IPS DF 4.7 (cell line): ENCODE measurements at regions not wholly inside any gene's neighbourhood (a gene's known extent, or its start where the extent isn't known, plus 50 kb on each side); places are given as distances from the start of the nearest gene placed in this dataset.

Experiments
- DNase-seq: peaks from one replicate; pipeline ENCODE4 v3.0.0-alpha.2; 2013; ENCODE audit warnings: low spot score; ENCODE audit errors: extremely low read depth

DNA sequence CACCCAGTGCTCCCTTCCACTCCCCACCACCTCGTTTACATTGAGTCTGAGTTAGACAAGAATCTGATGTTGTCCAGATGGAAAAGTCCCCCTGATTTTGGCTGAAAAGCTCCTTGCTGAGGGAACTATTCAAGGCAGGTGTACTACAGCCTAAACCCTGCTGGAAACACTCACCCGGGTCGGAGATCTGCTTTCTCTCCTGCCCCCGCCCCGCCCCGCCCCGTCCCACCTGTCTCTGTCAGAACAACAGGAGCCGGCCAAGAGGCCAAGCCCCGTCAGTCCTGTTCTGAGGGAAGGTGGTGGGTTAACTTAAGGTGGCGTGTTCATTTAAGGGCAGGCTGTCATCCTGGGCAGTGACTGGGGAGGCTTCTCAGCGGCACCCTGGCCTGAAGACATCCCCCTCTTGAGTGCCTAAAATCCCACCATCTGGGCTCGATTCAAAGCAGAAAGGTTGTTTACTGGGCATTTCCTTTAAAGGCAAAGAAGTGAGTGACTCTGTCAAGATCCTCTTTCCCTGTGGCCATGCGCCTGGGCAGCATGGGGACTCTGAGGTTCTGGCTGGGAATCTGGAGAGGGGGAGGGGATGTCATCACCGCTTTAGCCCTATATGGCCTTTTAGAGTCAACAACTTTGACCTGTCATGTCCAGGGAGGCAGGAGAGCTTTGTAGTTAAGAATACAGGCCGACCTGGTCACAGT is 71.1 kb upstream of the NEURL1B start:
- no peak for DNase-seq

- DNase-seq = no peak
Measured at GRCh38 chr5:172568308-172568910, 72.7 kb upstream of the NEURL1B start.

DNA sequence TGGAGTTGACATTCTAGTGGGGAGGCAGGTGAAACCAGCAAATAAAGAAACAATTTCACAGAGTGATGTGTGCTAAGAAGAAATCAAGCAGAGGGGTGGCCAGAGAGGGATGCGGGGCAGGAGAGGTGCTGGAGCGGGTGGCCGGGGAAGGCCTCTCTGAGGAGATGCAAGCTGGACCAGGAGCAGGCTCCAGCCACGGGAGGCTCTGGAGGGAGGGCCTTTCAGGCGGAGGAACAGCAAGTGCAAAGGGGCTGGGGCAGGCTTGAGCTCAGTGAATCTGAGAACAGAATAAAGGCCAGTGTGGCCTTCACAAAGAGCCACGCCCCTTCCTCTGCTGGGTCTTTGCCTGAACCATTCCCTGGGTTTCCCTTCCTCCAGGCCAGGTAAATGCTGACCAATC is 73.2 kb upstream of the NEURL1B start:
- DNase-seq = no peak

GRCh38 chr5:172567294-172567693 is 73.8 kb upstream of the NEURL1B start:
- DNase-seq = no peak

DNA sequence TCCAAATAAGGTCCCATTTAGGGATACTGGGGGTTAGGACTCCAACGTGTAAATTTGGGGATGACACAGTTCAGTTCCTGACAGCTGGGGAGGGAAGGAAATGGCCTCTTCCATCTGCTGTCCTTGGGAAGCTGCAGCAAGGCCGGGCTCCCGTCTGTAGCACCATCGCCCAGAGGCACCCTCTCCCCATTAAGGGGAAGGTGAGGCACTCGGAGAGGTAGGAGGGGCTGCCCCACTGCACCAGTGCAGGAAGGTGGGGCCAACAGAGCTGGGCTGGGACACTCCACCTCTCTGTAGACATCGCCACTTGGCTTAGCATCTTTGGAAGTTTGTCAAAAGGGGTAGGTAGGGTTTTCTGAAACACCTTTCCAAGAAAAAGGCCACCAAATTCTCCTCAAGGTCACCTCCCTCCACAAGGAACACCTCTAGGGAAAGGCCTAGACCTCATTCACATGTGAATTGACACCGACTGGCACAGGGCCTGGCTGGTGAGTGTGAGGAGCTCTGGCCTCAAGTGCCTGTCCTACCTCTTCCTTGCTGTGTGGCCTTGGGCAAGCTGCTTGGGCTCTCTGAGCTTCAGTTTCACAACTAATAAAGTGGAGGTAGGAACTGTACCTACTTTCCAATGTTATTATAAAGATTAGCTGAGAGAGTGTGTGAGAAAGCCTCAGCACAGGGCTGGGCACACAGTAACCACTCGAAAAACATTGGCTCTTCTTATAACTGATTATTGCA is 75.0 kb upstream of the NEURL1B start:
- DNase-seq = no peak

DNA sequence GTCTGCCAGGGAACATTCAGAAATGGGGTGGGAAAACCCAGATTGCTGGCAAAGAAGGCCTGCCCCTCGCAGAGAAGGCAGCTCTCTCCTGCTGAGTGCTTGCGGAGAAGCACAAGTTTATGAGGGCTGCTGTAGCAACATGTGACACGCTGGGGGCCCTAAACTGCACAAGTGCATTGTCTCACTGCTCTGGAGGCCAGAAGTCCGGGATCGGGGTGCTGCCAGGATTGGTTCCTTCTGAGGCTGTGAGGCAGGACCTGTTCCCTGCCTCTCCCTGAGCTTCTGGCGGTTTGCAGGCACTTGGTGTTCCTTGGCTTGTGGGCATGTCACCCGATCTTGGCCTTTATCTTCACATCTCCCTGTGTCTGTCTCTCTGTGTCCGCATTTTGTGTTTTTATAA is 75.6 kb upstream of the NEURL1B start:
- DNase-seq = no peak

DNA sequence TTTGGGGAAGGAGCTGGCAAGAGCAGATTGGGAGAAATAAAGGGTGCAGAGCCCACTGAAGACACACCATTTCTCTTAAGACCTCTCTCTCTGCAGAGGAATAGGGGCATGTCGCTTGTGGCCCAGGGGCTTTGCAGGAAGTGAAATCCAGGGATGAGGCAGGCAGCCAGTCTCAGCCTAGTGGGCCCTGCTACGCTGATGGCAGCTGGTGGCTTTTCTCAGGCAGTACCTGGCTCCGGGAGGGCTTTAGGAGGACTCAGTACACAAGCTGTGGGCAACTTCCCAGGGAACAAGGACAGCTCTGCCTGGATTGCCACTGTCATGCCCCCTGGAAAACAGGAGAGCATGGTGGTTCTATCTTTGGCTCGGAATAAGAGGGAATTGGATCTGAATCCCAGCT is 76.2 kb upstream of the NEURL1B start:
- no peak for DNase-seq

GRCh38 chr5:172564188-172564587 is 76.9 kb upstream of the NEURL1B start:
- no peak for DNase-seq

GRCh38 chr5:172562443-172562842 is 78.6 kb upstream of the NEURL1B start:
- no peak for DNase-seq

GRCh38 chr5:172561151-172561550 is 79.9 kb upstream of the NEURL1B start:
- no peak for DNase-seq

- DNase-seq = no peak
Measured at GRCh38 chr5:172559004-172559932, 81.8 kb upstream of the NEURL1B start.

DNA sequence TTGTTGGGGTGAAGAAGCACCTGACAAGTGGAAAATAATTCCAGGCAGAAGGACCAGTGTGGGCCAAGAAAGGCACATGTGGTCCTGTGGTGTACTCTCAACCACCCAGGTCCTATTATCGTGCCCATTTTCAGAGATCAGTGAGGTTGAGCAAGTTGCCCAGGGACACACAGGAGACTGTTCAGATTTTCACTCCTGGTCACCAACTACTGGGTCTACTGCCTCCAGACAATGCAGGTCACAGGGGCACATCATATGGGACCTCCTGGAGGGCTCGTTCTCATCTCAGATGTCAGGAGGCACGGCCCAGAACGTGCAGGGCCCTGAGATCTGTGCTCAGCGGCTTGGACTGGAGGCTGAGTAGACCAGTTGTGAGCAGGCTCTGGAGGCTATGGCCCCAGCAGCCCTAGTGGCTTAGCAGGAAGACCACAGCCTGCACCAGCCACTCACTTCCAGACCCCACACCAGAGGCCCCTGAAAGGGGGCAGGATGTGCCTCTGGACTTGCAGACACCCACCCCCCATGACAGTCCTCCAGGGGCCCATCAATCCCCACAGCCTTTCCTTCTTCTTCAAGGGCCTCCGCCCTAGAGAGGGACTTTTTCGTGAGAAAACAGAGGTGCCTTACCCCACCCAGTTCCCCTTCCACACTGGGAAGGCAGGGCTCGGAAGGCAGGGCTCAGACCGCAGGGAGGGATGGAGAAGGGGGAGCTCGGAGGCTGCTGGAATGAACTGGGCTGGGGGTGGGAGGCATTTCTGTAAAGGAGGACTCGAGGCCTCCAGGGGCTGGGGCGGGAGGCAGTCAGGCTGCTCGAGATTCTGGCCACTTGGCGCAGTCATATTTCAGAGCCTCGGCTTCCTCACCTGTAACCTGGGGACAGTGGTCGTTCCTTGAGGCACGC is 82.7 kb upstream of the NEURL1B start:
- no peak for DNase-seq

DNA sequence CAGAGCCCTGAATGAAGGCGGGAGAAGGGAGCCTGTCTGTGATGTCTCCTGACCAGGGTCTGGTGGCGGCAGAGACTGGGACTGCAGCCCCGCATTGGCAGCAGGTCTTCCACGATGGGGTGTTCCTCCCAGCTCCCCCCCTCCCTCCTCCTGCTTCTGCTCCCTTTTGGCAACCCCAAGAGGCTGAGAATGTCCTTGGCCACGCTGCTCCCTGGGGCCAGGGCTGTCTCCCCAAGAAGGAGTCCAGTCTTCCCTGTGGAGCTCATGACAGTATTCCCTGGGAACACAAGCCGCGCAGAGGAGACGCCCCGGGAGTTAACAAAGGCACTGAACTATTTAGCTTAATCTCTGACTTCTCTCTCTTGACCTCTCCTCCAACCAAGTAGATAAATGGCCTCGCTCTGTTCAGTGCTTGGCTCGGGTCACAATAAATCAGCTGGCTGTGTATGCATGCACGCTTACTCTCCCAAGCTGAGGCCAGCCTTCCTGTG is 84.0 kb upstream of the NEURL1B start:
- DNase-seq = no peak

DNA sequence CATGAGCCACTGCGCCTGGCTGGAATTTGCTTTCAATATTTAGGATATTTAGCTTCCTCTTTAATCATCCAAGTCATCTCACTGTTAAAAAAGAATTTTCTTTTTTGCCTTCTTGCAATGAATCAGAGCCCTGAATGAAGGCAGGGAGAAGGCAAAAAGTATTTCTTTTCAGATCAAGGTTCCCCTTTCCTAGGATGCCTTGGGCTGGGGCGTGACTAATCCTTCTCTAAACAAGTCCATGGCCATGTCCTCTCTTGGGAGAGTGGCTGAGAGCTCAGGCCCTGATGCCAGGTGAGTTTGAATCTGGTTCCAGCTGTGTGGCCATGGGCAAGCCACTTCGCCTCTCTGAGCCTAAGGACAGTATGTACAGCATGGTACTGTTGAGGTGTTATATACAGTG is 84.8 kb upstream of the NEURL1B start:
- no peak for DNase-seq

- no peak for DNase-seq
Measured at GRCh38 chr5:172554562-172554961, 86.5 kb upstream of the NEURL1B start.

DNA sequence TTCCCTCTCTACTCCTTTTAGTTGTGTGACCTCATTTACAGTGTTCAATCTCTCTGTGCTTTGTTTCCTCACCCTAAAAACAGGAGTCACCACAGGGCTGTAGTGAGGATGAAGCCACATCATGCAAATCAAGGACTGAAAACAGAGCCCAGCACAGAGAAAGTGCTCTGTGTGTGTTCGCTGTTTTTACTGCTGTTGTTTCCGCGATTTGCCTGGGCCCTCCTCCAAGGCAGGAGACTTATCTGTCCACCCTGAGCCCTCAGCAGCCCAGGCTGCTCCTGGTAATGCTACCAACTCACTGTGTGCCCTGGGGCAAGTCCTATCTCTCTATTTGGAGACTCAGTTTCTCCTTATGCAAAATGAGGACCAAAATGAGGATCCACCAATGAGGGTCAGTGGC is 87.2 kb upstream of the NEURL1B start:
- no peak for DNase-seq

DNA sequence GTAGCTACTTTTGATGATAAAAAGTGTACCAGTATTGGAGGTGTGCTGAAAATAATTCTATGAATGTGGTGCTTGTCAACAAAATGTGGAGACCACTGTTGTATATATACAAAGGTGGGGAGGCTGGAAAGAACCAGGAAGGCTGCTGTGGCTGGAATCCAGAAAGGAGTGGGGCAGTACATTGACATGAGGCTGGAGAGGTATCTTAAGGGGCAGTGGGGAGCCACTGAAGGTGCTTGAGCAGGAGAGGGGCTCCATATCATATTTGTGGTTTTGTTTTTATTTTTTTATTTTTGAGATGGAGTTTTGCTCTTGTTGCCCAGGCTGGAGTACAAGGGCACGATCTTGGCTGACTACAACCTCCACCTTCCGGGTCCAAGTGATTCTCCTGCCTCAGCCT is 87.9 kb upstream of the NEURL1B start:
- DNase-seq = no peak

DNA sequence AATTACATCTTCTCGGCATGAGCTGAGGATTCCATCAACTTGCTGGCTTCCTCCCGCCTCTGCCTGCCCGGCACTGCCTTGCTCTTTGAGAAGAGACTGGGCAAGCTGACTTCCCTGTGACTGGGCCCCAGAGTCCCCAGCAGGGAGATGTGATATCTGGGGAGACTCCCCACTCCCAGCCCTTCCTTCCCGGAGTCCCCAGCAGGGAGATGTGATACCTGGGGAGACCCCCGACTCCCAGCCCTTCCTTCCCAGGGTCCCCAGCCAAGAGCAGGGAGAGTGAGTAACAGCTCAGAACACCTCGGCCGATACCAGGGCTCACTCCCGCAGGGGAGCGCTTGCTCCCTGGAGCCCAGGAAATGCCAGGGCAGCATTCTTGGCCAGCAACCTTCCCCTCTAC is 90.1 kb upstream of the NEURL1B start:
- DNase-seq = no peak

- DNase-seq = no peak
Measured at GRCh38 chr5:172550096-172550765, 90.8 kb upstream of the NEURL1B start.

DNA sequence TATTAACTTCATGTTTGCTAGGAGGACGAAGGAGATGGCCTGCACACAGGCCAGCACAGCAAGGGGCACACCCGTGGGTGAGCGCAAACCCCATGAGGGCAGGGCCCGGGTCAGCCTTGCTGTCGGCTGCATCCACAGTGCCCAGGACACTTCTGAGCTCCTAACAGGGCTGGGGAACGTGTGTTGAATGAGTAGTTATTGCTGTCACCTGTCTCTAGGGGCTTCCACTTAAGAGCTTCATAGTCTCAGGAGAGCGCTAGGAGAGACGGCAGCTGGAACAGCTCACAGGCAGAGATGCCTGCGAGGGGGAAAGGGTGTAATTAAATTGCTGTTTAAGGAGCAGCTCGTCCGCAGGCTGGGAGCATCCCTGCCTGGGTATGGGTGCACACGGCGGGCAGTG is 91.4 kb upstream of the NEURL1B start:
- DNase-seq = no peak
